Pancreas (tissue), 10 donors: ENCODE measurements at regions not wholly inside any gene's neighbourhood (a gene's known extent, or its start where the extent isn't known, plus 50 kb on each side); places are given as distances from the start of the nearest gene placed in this dataset.
A peak's percentile ranks its signal among the peaks of the same experiment; 100 is the strongest.
"Not testable (repeated sequence)": the region's sequence is repeated elsewhere in the genome, so short reads cannot be mapped to it uniquely, and the experiment has no call there.

Experiments
- ATAC-seq, 4 donors: fragments of 200-7000 bp; cut with Tn5 transposase; one replicate each; pipeline versions ENCODE4 v1.8.0 to v1.9.1; 2020; ENCODE audit warnings: mild to moderate bottlenecking in 4 of 4, moderate library complexity in 4 of 4
- DNase-seq, 6 donors: peaks; one replicate each; pipeline ENCODE4 v3.0.0-alpha.2; 2020
- FAIRE-seq: peaks from 2 replicates; lab custom pipeline; 2012; peaks lifted over from hg19 to GRCh38; lab: Jason Lieb, UNC
- H3K27ac ChIP-seq, 4 donors: fragments of 200-600 bp; sonication (generic); 1 replicate in 3 of 4; 2 replicates in 1 of 4; pipeline versions ENCODE4 v1.5.0 to v1.8.0; 2020
- H3K27me3 ChIP-seq, 4 donors: fragments of 200-600 bp; one replicate each; pipeline ENCODE4 v1.8.0; 2021
- H3K36me3 ChIP-seq, 3 donors: fragments of 200-600 bp; sonication (generic) in 1 of 3; one replicate each; pipeline versions ENCODE4 v1.5.0 to v1.8.0; 2020 to 2021
- H3K4me1 ChIP-seq, 3 donors: fragments of 200-600 bp; one replicate each; pipeline ENCODE4 v1.8.0; 2021
- H3K4me3 ChIP-seq, 4 donors: fragments of 200-600 bp; sonication (generic) in 2 of 4; one replicate each; pipeline versions ENCODE4 v1.5.0 to v1.8.0; 2020 to 2021
- H3K9me3 ChIP-seq, 4 donors: fragments of 200-600 bp; one replicate each; pipeline ENCODE4 v1.8.0; 2021
- WGBS, 2 donors: extraction: QIAGEN DNeasy Blood & Tissue Kit; methylation state at CpG; one replicate each; pipeline ENCODE4 v1.1.7; 2013; 5-methylcytosine and 5-hydroxymethylcytosine counted together
- intact Hi-C, 3 donors: fragments of 100-400 bp; cut with DNase I; formaldehyde crosslinking; loops; one replicate each; pipeline versions ENCODE4 v1.11.1 to v1.14.2; 2022
- TF ChIP-seq, protein P1 (sequence below), 4 donors: fragments of 200-600 bp; sonication (generic) in 3 of 4; IDR thresholded peaks; one replicate each; pipeline versions ENCODE4 v1.5.0 to v1.8.0; 2021; ENCODE audit warnings: antibody characterized with exemption in 4 of 4
- donor health status: healthy with polysubstance abuse.
- donor health status: DM: no; HTN: no; CAD: no; lungs with moderate emphysema.
- donor health status: DM: no; HTN: no; CAD: no.
- donor health status: control.
- donor health status: control.
- donor health status: Bipolar disorder and iron deficiency.
- donor health status: DM: yes; HTN: yes; CAD: no.
- donor health status: DM: no; HTN: no; CAD: no.
- donor health status: DM: no; HTN: no; CAD: no.
- donor health status: DM: yes; HTN: yes; CAD: no.

DNA sequence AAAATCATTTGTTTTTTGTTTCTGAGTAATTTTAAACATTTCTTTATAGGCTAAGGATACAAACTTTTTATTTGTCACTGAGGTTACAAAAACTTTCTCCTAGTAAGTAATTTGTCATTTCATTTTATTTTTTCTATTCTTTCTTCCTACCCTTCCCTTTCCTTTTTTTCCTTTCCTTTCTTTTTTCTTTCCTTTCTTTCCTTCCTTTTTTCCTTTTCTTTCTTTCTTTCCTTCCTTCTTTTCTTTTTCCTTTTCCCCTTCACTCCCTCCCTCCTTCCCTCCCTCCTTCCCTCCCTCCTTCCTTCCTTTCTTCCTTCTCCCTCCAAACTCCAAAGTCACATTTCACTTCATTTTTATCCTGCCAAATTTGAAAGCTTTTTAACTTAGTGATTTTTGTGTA lies 115.1 kb upstream of the FAN1 start:
- no peaks in the 10 kb centered on the region for H3K9me3 ChIP-seq
- no peak overlapping the region for H3K4me3 ChIP-seq
- no peak overlapping the region for H3K27ac ChIP-seq
- TF ChIP-seq, protein P1, sequence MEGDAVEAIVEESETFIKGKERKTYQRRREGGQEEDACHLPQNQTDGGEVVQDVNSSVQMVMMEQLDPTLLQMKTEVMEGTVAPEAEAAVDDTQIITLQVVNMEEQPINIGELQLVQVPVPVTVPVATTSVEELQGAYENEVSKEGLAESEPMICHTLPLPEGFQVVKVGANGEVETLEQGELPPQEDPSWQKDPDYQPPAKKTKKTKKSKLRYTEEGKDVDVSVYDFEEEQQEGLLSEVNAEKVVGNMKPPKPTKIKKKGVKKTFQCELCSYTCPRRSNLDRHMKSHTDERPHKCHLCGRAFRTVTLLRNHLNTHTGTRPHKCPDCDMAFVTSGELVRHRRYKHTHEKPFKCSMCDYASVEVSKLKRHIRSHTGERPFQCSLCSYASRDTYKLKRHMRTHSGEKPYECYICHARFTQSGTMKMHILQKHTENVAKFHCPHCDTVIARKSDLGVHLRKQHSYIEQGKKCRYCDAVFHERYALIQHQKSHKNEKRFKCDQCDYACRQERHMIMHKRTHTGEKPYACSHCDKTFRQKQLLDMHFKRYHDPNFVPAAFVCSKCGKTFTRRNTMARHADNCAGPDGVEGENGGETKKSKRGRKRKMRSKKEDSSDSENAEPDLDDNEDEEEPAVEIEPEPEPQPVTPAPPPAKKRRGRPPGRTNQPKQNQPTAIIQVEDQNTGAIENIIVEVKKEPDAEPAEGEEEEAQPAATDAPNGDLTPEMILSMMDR (IDR thresholded peaks at IDR 0.05): no peak
- no peak for ATAC-seq
- no peaks in the 10 kb centered on the region for H3K36me3 ChIP-seq
- H3K27me3 ChIP-seq: no peaks in the 10 kb centered on the region
- intact Hi-C loops: no loop called here
- H3K4me1 ChIP-seq: no peaks in the 10 kb centered on the region
- FAIRE-seq: no peak
- no peak for DNase-seq

DNA sequence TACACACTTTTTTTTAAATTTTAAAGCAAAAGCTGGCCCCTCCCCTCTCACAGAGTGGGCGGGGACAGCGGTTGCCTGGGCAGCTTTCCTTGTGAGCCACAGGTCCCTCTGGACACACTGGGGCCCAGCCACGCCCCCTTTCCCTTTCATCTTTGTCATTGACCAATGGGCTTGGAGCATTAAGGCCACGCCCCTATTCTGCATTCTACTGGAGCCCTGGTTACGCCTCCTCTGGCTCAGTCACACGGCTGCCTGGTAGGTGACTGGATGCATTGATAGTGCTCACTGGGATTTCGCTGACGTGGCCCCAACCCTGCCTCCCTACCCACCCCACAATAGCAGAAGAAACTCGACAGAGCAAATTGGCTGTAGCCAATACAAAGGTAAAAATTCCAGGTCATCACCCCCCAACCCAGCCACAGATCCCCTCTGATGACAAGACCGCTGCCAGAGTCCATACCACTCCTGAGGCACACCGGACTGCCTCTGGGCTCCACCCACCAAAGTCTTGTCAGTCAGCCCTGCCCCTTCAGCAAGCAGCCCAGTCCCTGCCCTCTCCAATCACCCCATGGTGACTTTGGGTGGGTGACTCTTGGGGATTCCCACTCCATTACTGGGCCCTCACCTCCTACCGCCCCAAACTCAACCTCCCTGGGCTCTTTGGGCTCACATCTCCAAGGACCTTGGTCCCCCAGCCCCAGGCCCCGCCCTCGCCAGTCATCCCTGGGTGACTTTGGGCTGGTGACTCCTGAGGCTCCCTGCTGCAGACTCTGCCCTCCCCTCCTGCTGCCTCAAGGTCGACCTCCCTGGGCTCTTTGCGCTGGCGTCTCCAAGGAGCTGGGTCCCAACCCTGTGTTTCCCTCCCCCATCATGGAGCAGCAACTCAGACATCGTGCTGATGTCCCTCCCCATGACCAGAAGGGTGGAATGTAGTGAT lies 112.2 kb upstream of the FAN1 start:
- no peak for FAIRE-seq
- intact Hi-C loops: loop anchor here in 1 of 3 donors (10.0 kb wide), 1 partner anchor 343 kb away; no protein-coding TSS in a partner anchor
- no peak for DNase-seq
- WGBS, 2 donors: 87 to 90% methylated on average over 18 of the region's 18 CpGs
- no peaks in the 10 kb centered on the region for H3K27me3 ChIP-seq
- H3K36me3 ChIP-seq: no peaks in the 10 kb centered on the region
- TF ChIP-seq, protein P1 (IDR thresholded peaks at IDR 0.05): no peak
- no peak overlapping the region for H3K4me3 ChIP-seq
- H3K9me3 ChIP-seq: no peaks in the 10 kb centered on the region
- no peak overlapping the region for H3K27ac ChIP-seq
- ATAC-seq: no peak
- no peaks in the 10 kb centered on the region for H3K4me1 ChIP-seq

DNA sequence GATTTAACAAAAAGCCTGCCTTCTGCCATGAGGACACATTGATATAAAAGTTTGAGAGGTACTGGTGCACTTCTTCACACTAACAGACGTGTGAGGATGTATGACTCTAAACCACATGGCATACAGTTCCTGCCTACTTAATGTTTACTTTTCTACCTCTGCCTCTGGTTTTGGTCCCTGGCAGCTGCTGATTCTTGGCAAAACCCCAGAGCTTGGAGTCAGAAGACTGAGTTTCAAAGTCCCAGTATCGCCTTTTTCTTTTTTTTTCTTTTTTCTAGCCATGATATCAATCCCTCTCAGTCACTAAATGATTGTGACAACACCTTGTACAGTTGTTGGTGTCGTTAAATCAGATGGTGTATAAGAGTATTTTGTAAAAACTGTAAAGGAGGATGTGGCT lies 110.9 kb upstream of the FAN1 start:
- H3K4me1 ChIP-seq, H3K36me3 ChIP-seq, H3K4me3 ChIP-seq, H3K27ac ChIP-seq, ATAC-seq, H3K27me3 ChIP-seq, FAIRE-seq, H3K9me3 ChIP-seq: not testable (repeated sequence)
- DNase-seq: peak in 4 of 6 donors; percentile 68 to 77 (median 70)
- WGBS, 2 donors: 12 to 16% methylated on average over 2 to 3 of the region's 3 CpGs
- intact Hi-C loops: loop anchor here in 1 of 3 donors (10.0 kb wide), 1 partner anchor 342 kb away; no protein-coding TSS in a partner anchor

DNA sequence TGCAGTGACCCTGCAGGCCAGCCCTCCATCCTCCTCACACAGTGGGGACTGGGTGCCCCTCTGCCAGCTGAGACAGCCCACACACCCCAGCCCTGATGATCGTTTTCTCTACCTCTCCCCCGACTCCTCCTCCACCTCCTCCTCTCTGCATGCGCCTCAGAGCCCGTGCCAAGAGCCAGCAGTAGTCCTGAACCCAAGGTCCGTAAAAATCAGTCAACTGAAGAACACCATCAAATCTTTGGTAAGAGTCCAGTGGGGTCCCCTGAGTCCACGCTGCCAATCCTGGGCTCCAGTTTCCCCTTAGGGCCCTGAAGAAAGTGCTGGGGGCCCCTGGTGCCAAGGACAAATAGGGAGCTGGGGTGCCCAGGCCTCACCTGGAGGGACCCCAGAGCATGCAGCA lies 109.3 kb upstream of the FAN1 start:
- no peaks in the 10 kb centered on the region for H3K27me3 ChIP-seq
- no peaks in the 10 kb centered on the region for H3K9me3 ChIP-seq
- H3K4me3 ChIP-seq: no peak overlapping the region
- WGBS, 2 donors: 84 to 97% methylated on average over 6 of the region's 6 CpGs
- no peak overlapping the region for H3K27ac ChIP-seq
- intact Hi-C loops: loop anchor here in 1 of 3 donors (10.0 kb wide), 1 partner anchor 340 kb away; no protein-coding TSS in a partner anchor
- ATAC-seq (no peak), FAIRE-seq (no peak), DNase-seq (no peak)
- H3K4me1 ChIP-seq: no peaks in the 10 kb centered on the region
- no peaks in the 10 kb centered on the region for H3K36me3 ChIP-seq
- TF ChIP-seq, protein P1 (IDR thresholded peaks at IDR 0.05): no peak

DNA sequence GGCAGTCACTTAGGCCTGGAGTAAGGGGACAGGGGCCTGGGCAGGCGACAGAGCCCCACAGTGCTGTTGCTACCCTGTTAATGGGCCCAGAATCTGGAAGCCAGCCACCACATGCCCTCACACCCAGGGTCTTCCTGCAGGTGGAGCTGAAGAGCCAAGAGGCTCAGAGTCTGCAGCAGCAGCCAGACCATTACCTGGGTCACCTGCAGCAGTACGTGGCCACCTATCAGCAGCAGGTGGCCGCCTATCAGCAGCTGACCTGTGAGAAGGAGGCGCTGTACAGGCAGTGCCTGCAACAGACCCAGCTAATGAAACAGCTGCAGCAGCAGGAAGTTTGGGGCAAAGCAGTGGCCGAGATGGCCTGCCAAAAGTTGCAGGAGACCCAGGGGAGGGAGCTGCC lies 104.2 kb upstream of the FAN1 start:
- FAIRE-seq: not testable (repeated sequence)
- 16 to 22% methylated on average over 3 to 5 of the region's 5 CpGs for WGBS, 2 donors

DNA sequence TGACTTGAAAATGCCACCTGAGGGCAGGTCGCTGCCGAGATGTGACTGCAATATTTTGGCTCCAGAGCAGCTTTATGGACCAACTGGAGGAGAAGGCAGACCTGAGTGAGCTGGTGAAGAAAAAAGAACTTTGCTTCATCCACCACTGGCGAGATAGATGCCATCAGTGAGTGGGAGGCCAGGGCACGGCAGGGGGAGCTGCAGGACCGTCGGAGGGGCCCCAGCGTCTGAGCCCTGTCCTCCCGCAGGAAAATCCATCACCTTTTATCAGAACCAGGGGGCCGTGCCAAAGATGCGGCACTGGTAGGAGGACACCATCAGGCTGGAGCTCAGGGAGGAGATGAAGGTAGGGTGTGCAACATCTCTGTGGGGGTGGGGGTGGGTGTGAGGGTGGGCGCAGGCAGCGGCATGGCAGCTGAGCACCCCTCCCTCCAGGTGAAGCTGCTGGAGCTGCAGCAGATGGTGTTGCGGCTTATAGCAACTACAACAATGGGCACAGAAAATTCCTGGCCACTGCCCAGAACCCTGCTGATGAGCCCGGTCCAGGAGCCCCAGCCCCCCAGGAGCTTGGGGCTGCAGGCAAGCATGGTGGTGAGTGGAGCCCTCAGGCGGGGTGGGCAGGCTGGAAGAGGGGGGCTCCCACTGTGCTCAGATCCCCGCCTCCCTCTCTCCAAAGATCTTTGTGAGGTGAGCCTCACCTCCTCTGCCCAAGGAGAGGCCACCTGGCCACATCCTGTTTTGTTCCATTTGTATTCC lies 102.4 kb upstream of the FAN1 start:
- intact Hi-C loops, H3K9me3 ChIP-seq, H3K4me3 ChIP-seq, H3K27me3 ChIP-seq, H3K4me1 ChIP-seq, FAIRE-seq, H3K36me3 ChIP-seq, ATAC-seq, H3K27ac ChIP-seq, DNase-seq: not testable (repeated sequence)
- WGBS, 2 donors: 37 to 50% methylated on average over 14 to 15 of the region's 16 CpGs

More for the DNA sequence above, 104.2 kb upstream of the FAN1 start:
- not testable (repeated sequence) for H3K36me3 ChIP-seq, H3K27me3 ChIP-seq, H3K9me3 ChIP-seq, H3K27ac ChIP-seq, ATAC-seq, H3K4me1 ChIP-seq
- H3K4me3 ChIP-seq: peak overlapping the region in 2 of 4 donors; percentile 20 to 31
- intact Hi-C loops: loop anchor here in 1 of 3 donors (10.0 kb wide), 1 partner anchor 335 kb away; no protein-coding TSS in a partner anchor
- DNase-seq: peak; percentile 62 to 89 (median 74)
- TF ChIP-seq, protein P1 (IDR thresholded peaks at IDR 0.05): peak; percentile 7 to 39 (median 28)

DNA sequence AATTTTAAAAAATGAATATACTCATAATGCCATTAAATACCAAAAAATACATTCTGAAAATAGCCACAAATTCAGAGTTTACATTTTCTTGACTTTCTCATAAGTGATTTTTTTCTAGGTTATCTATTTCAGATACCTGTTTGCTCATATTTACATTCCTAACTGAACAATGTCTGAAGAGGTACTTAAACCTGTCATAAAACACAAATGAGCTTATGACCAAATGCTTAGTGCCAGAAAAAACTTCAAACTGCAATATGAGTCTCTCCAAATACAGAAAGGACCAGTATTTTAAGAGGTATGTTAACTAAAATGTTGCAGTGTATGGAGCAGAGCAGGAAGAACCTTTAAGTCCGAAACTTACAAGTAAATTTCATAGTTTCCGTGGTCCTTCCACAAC lies 101.7 kb upstream of the FAN1 start:
- 90 to 91% methylated on average over 2 of the region's 2 CpGs for WGBS, 2 donors
- FAIRE-seq: peak; percentile 39

More for the DNA sequence above, 101.7 kb upstream of the FAN1 start:
- H3K27me3 ChIP-seq, H3K4me1 ChIP-seq, H3K27ac ChIP-seq, H3K4me3 ChIP-seq, H3K36me3 ChIP-seq, intact Hi-C loops, DNase-seq, H3K9me3 ChIP-seq, ATAC-seq: not testable (repeated sequence)
